ENCODE measurements at regions not wholly inside any gene's neighbourhood (a gene's known extent, or its start where the extent isn't known, plus 50 kb on each side); places are given as distances from the start of the nearest gene placed in this dataset.

DNA sequence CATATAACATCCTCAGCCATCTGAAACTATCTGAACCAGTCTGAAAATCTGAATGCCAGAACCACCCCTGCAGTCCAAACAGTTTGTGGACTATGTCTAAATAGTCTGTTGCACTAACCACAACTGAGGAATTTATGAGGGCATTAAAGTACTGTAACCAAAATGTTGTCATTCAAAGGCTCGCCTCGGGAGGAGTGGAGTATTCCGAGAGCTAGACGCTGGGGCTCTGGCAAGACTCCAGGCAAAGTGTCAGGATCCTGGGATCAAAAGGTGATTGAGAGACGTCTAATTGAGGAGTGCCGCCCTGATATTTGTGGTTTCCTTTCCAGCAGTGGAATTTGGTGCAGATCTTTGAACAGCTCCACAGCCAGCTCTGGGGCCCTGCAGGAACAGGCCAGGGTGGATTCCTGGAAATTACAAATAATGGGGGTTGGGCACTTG is 142.9 kb upstream of the MYOCD start:
- TF ChIP-seq, protein P1, sequence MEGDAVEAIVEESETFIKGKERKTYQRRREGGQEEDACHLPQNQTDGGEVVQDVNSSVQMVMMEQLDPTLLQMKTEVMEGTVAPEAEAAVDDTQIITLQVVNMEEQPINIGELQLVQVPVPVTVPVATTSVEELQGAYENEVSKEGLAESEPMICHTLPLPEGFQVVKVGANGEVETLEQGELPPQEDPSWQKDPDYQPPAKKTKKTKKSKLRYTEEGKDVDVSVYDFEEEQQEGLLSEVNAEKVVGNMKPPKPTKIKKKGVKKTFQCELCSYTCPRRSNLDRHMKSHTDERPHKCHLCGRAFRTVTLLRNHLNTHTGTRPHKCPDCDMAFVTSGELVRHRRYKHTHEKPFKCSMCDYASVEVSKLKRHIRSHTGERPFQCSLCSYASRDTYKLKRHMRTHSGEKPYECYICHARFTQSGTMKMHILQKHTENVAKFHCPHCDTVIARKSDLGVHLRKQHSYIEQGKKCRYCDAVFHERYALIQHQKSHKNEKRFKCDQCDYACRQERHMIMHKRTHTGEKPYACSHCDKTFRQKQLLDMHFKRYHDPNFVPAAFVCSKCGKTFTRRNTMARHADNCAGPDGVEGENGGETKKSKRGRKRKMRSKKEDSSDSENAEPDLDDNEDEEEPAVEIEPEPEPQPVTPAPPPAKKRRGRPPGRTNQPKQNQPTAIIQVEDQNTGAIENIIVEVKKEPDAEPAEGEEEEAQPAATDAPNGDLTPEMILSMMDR (IDR thresholded peaks at IDR 0.05), result no peak
- no peak for TF ChIP-seq POLR2A (IDR thresholded peaks at IDR 0.05)
